GM23338 (cell line): ENCODE measurements at regions not wholly inside any gene's neighbourhood (a gene's known extent, or its start where the extent isn't known, plus 50 kb on each side); places are given as distances from the start of the nearest gene placed in this dataset.

Source experiments
- ATAC-seq: fragments of 200-7000 bp; cut with Tn5 transposase; 3 replicates; pipeline ENCODE4 v1.9.1; 2020
- DNase-seq: peaks from one replicate; pipeline ENCODE4 v3.0.0-alpha.2; 2015; ENCODE audit warnings: low spot score
- H2AFZ ChIP-seq: fragments of 200-600 bp; sonication (generic); 2 replicates; pipeline ENCODE4 v1.8.0; 2016; ENCODE audit warnings: antibody characterized with exemption, mild to moderate bottlenecking, moderate library complexity
- H3F3A ChIP-seq: fragments of 200-600 bp; sonication (generic); replicated peaks from 2 replicates; pipeline ENCODE4 v1.8.0; 2017; ENCODE audit warnings: antibody characterized with exemption, mixed run types, low read depth
- H3K27ac ChIP-seq: fragments of 200-600 bp; sonication (generic); 2 replicates; pipeline ENCODE4 v1.6.1; 2016; ENCODE audit warnings: low read depth
- H3K27me3 ChIP-seq: fragments of 200-600 bp; sonication (generic); 2 replicates; pipeline ENCODE4 v1.8.0; 2016; ENCODE audit warnings: mild to moderate bottlenecking, mixed run types, moderate library complexity; ENCODE audit not compliant: insufficient read depth
- H3K36me3 ChIP-seq: fragments of 200-600 bp; sonication (generic); 2 replicates; pipeline ENCODE4 v1.8.0; 2016; ENCODE audit warnings: mild to moderate bottlenecking; ENCODE audit not compliant: insufficient read depth
- H3K4me1 ChIP-seq: fragments of 200-600 bp; sonication (generic); 2 replicates; pipeline ENCODE4 v1.8.0; 2016; ENCODE audit warnings: mild to moderate bottlenecking, moderate library complexity; ENCODE audit not compliant: insufficient read depth
- H3K4me2 ChIP-seq: fragments of 200-600 bp; sonication (generic); 2 replicates; pipeline ENCODE4 v1.7.1; 2017; ENCODE audit warnings: mixed run types
- H3K4me3 ChIP-seq: fragments of 200-600 bp; sonication (generic); 2 replicates; pipeline ENCODE4 v1.6.1; 2016; ENCODE audit warnings: mixed run types
- H3K79me2 ChIP-seq: fragments of 200-600 bp; sonication (generic); replicated peaks from 2 replicates; pipeline ENCODE4 v1.8.0; 2017; ENCODE audit warnings: mild to moderate bottlenecking; ENCODE audit not compliant: insufficient read depth
- H3K9me2 ChIP-seq: fragments of 200-600 bp; sonication (generic); 2 replicates; pipeline ENCODE4 v1.8.0; 2017; ENCODE audit not compliant: insufficient read depth
- H4K20me1 ChIP-seq: fragments of 200-600 bp; sonication (generic); replicated peaks from 2 replicates; pipeline ENCODE4 v1.8.0; 2017; ENCODE audit warnings: mild to moderate bottlenecking; ENCODE audit not compliant: insufficient read depth
- H3K27ac Mint-ChIP-seq: 2 replicates; pipeline ENCODE4 v1.8.0; 2020; ENCODE audit warnings: inconsistent platforms, mild to moderate bottlenecking, moderate library complexity, mixed read lengths
- H3K27me3 Mint-ChIP-seq: 3 replicates; pipeline ENCODE4 v1.8.0; 2022; ENCODE audit warnings: low read depth, mild to moderate bottlenecking, moderate library complexity, mixed read lengths, inconsistent platforms; ENCODE audit not compliant: insufficient read depth, poor library complexity
- H3K36me3 Mint-ChIP-seq: 3 replicates; pipeline ENCODE4 v1.8.0; 2021; ENCODE audit warnings: low read depth, mild to moderate bottlenecking, inconsistent platforms, moderate library complexity, mixed read lengths
- H3K4me1 Mint-ChIP-seq: 3 replicates; pipeline ENCODE4 v1.8.0; 2020; ENCODE audit warnings: mild to moderate bottlenecking, inconsistent platforms, mixed read lengths
- H3K4me3 Mint-ChIP-seq: 3 replicates; pipeline ENCODE4 v1.8.0; 2021; ENCODE audit warnings: moderate library complexity, mild to moderate bottlenecking, inconsistent platforms, mixed read lengths
- H3K9me3 Mint-ChIP-seq: 3 replicates; pipeline ENCODE4 v1.8.0; 2020; ENCODE audit warnings: moderate library complexity, mild to moderate bottlenecking, inconsistent platforms, mixed read lengths
- CREB1 ChIP-seq: fragments of 250-450 bp; sonication (Bioruptor Pico); IDR thresholded peaks from 2 replicates; pipeline ENCODE4 v1.5.0; 2020; ENCODE audit warnings: low read depth, mild to moderate bottlenecking, moderate library complexity
- EZH2 ChIP-seq: fragments of 200-600 bp; sonication (generic); IDR thresholded peaks from one replicate; pipeline ENCODE4 v1.8.0; 2017; ENCODE audit warnings: antibody characterized with exemption, mild to moderate bottlenecking, low read depth; ENCODE audit not compliant: unreplicated experiment
- EZH2phosphoT487 ChIP-seq: fragments of 200-600 bp; sonication (generic); IDR thresholded peaks from one replicate; pipeline ENCODE4 v1.8.1; 2018; ENCODE audit warnings: antibody characterized with exemption; ENCODE audit not compliant: unreplicated experiment
- JUNB ChIP-seq: IDR thresholded peaks from one replicate; pipeline ENCODE4 v1.6.1; 2016; ENCODE audit warnings: antibody characterized with exemption; ENCODE audit not compliant: unreplicated experiment
- NANOG ChIP-seq: IDR thresholded peaks from 2 replicates; pipeline ENCODE4 v1.6.1; 2016; ENCODE audit warnings: antibody characterized with exemption, borderline replicate concordance
- POLR2AphosphoS5 ChIP-seq: IDR thresholded peaks from 2 replicates; pipeline ENCODE4 v1.6.1; 2016; ENCODE audit warnings: antibody characterized with exemption, low read depth
- STAT1 ChIP-seq: IDR thresholded peaks from one replicate; pipeline ENCODE4 v1.6.1; 2016; ENCODE audit warnings: antibody characterized with exemption; ENCODE audit not compliant: unreplicated experiment
- ZNF114 ChIP-seq: fragments of 250-450 bp; sonication (Bioruptor Pico); IDR thresholded peaks from 2 replicates; pipeline ENCODE4 v1.5.0; 2020; ENCODE audit warnings: mild to moderate bottlenecking, moderate library complexity
- ZNF331 ChIP-seq: fragments of 250-450 bp; sonication (Bioruptor Pico); IDR thresholded peaks from 2 replicates; pipeline ENCODE4 v1.5.0; 2020; ENCODE audit warnings: low read depth, mild to moderate bottlenecking, moderate library complexity
- TF ChIP-seq, protein P1 (sequence below): IDR thresholded peaks from one replicate; pipeline ENCODE4 v1.6.1; 2018; ENCODE audit warnings: antibody characterized with exemption; ENCODE audit not compliant: unreplicated experiment
- TF ChIP-seq, protein P2 (sequence below), 2 experiments: fragments of 200-600 bp in 1 of 2; sonication (generic) in 1 of 2; conservative IDR thresholded peaks; 2 replicates each; pipeline versions ENCODE4 v1.5.1 to v1.6.1; 2016 to 2017; ENCODE audit warnings: antibody characterized with exemption in 2 of 2, low read depth in 2 of 2, mild to moderate bottlenecking in 2 of 2, moderate library complexity in 1 of 2
- TF ChIP-seq, protein P3 (sequence below): IDR thresholded peaks from 2 replicates; pipeline ENCODE4 v1.6.1; 2016; ENCODE audit warnings: antibody characterized with exemption

DNA sequence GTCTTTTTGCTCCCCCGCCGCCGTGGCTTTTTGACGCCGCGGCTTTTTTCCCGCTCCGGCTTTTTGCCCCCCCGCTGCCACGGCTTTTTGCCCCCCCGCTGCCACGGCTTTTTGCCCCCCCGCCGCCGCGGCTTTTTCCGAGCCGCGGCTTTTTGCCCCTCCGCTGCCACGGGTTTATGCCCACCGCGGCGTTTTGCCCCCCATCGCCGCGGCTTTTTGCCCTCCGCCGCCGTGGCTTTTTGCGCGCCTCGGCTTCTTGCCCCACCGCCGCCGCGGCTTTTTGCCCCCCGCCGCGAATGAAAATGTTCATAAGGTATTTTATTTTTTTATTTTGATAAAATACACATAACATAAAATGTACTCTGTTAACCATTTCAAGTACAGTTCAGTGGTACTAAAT is 527.2 kb upstream of the WSB1 start:
- H4K20me1 ChIP-seq: no peaks in the 10 kb centered on the region
- peaks cover 34% of the 10 kb centered on the region for H3K36me3 Mint-ChIP-seq
- TF ChIP-seq EZH2phosphoT487 (no peak), EZH2 (no peak), ZNF114 (CRISPR knock-in tag) (no peak), JUNB (no peak)
- TF ChIP-seq, protein P1, sequence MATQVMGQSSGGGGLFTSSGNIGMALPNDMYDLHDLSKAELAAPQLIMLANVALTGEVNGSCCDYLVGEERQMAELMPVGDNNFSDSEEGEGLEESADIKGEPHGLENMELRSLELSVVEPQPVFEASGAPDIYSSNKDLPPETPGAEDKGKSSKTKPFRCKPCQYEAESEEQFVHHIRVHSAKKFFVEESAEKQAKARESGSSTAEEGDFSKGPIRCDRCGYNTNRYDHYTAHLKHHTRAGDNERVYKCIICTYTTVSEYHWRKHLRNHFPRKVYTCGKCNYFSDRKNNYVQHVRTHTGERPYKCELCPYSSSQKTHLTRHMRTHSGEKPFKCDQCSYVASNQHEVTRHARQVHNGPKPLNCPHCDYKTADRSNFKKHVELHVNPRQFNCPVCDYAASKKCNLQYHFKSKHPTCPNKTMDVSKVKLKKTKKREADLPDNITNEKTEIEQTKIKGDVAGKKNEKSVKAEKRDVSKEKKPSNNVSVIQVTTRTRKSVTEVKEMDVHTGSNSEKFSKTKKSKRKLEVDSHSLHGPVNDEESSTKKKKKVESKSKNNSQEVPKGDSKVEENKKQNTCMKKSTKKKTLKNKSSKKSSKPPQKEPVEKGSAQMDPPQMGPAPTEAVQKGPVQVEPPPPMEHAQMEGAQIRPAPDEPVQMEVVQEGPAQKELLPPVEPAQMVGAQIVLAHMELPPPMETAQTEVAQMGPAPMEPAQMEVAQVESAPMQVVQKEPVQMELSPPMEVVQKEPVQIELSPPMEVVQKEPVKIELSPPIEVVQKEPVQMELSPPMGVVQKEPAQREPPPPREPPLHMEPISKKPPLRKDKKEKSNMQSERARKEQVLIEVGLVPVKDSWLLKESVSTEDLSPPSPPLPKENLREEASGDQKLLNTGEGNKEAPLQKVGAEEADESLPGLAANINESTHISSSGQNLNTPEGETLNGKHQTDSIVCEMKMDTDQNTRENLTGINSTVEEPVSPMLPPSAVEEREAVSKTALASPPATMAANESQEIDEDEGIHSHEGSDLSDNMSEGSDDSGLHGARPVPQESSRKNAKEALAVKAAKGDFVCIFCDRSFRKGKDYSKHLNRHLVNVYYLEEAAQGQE: no peak
- H3K79me2 ChIP-seq: no peaks in the 10 kb centered on the region
- no peak overlapping the region for H2AFZ ChIP-seq
- H3K9me3 Mint-ChIP-seq: peaks cover 76% of the 10 kb centered on the region
- H3K4me3 Mint-ChIP-seq: no peak overlapping the region
- H3K9me2 ChIP-seq: no peaks in the 10 kb centered on the region
- DNase-seq (no peak), ATAC-seq (no peak)
- H3F3A ChIP-seq: no peaks in the 10 kb centered on the region
- no peaks in the 10 kb centered on the region for H3K27me3 ChIP-seq
- peaks cover 8% of the 10 kb centered on the region; the same call in 1 of the 2 replicates for H3K36me3 ChIP-seq
- H3K4me1 ChIP-seq: no peaks in the 10 kb centered on the region
- peaks cover 2% of the 10 kb centered on the region for H3K27me3 Mint-ChIP-seq
- no peak overlapping the region for H3K27ac ChIP-seq
- H3K27ac Mint-ChIP-seq: no peak overlapping the region
- no peaks in the 10 kb centered on the region for H3K4me1 Mint-ChIP-seq
- no peak overlapping the region for H3K4me2 ChIP-seq
- H3K4me3 ChIP-seq: no peak overlapping the region

DNA sequence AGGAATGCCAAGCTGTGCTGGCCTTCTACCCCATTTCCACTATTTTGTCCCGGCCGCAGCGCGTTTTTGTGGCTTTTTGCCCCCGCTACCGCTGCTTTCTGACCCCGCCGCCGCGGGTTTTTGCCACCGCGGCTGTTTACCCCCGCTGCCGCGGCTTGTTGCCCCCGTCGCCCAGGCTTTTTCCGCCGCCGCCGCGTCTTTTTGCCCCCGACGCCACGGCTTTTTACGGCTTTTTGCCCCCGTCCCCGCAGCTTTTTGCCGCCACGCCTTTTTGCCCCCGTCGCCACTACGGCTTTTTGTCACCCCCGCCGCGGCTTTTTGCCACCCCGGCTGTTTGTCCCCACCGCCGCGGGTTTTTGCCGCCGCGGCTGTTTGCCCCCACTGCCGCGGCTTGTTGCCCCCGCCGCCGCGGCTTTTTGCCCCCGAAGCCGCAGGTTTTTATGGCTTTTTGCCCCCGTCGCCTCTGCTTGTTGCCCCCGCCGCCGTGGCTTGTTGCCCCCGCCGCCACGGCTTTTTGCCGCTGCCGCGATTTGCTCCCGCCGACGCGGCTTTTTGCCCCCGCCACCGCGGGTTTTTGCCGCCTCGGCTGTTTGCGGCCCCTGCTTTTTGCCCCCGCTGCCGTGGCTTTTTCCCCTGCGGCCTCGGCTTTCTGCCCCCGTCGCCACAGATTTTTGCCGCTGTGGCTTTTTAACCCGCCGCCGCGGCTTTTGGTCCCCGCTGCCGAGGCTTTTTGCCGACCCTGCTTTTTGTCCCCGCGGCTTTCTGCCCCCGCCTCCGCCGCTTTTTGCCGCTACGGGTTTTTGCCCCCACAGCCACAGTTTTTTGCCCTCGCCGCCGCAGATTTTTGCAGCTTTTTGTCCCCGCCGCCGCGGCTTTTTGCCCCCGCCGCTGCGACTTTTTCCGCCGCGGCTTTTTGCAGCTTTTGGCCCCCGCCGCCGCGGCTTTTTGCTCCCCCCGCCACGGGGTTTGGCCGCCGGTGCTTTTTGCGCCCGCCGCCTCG is 520.4 kb upstream of the WSB1 start:
- H3K27me3 ChIP-seq: no peaks in the 10 kb centered on the region
- peaks cover 31% of the 10 kb centered on the region for H3K36me3 Mint-ChIP-seq
- no peak overlapping the region for H3K4me3 ChIP-seq
- H3K4me1 Mint-ChIP-seq: no peaks in the 10 kb centered on the region
- H3K4me3 Mint-ChIP-seq: no peak overlapping the region
- ATAC-seq (no peak), DNase-seq (no peak)
- H3K36me3 ChIP-seq: peaks cover 5% of the 10 kb centered on the region; the same call in 1 of the 2 replicates
- H3F3A ChIP-seq: no peaks in the 10 kb centered on the region
- H3K27ac ChIP-seq: no peak overlapping the region
- H3K27ac Mint-ChIP-seq: no peak overlapping the region
- peaks cover 70% of the 10 kb centered on the region for H3K9me3 Mint-ChIP-seq
- H4K20me1 ChIP-seq: no peaks in the 10 kb centered on the region
- peaks cover 2% of the 10 kb centered on the region for H3K27me3 Mint-ChIP-seq
- no peaks in the 10 kb centered on the region for H3K79me2 ChIP-seq
- H3K4me1 ChIP-seq: no peaks in the 10 kb centered on the region
- no peaks in the 10 kb centered on the region for H3K9me2 ChIP-seq
- no peak overlapping the region for H2AFZ ChIP-seq
- no peak overlapping the region for H3K4me2 ChIP-seq
- no peak for TF ChIP-seq EZH2phosphoT487
- TF ChIP-seq STAT1: no peak
- TF ChIP-seq ZNF331 (CRISPR knock-in tag): no peak
- no peak for TF ChIP-seq NANOG
- no peak for TF ChIP-seq EZH2
- TF ChIP-seq POLR2AphosphoS5: no peak
- TF ChIP-seq JUNB: no peak
- TF ChIP-seq, protein P2, sequence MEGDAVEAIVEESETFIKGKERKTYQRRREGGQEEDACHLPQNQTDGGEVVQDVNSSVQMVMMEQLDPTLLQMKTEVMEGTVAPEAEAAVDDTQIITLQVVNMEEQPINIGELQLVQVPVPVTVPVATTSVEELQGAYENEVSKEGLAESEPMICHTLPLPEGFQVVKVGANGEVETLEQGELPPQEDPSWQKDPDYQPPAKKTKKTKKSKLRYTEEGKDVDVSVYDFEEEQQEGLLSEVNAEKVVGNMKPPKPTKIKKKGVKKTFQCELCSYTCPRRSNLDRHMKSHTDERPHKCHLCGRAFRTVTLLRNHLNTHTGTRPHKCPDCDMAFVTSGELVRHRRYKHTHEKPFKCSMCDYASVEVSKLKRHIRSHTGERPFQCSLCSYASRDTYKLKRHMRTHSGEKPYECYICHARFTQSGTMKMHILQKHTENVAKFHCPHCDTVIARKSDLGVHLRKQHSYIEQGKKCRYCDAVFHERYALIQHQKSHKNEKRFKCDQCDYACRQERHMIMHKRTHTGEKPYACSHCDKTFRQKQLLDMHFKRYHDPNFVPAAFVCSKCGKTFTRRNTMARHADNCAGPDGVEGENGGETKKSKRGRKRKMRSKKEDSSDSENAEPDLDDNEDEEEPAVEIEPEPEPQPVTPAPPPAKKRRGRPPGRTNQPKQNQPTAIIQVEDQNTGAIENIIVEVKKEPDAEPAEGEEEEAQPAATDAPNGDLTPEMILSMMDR (conservative IDR thresholded peaks at IDR 0.05; ENCODE audit: low read depth in 2 of 2): no peak
- TF ChIP-seq, protein P1: no peak
- TF ChIP-seq, protein P3, sequence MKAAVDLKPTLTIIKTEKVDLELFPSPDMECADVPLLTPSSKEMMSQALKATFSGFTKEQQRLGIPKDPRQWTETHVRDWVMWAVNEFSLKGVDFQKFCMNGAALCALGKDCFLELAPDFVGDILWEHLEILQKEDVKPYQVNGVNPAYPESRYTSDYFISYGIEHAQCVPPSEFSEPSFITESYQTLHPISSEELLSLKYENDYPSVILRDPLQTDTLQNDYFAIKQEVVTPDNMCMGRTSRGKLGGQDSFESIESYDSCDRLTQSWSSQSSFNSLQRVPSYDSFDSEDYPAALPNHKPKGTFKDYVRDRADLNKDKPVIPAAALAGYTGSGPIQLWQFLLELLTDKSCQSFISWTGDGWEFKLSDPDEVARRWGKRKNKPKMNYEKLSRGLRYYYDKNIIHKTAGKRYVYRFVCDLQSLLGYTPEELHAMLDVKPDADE: no peak
- TF ChIP-seq ZNF114 (CRISPR knock-in tag): no peak
- TF ChIP-seq CREB1 (CRISPR knock-in tag): no peak
